ENCODE measurements at regions not wholly inside any gene's neighbourhood (a gene's known extent, or its start where the extent isn't known, plus 50 kb on each side); places are given as distances from the start of the nearest gene placed in this dataset.

- Histone ChIP-seq H3K9ac (ENCODE audit: extremely low read depth, insufficient read length, low read length) (no peak overlapping the region), H3K79me2 (ENCODE audit: insufficient read depth, low read length) (no peaks in the 10 kb centered on the region), H3K79me1 (ENCODE audit: insufficient read depth, low read depth, low read length, poor library complexity, severe bottlenecking) (no peaks in the 10 kb centered on the region), H2BK12ac (ENCODE audit: insufficient read length, low read depth, low read length) (no peak overlapping the region), H4K91ac (ENCODE audit: insufficient read length, low read depth, low read length) (no peak overlapping the region), H4K20me1 (ENCODE audit: control insufficient read depth, insufficient read depth, insufficient read length) (no peaks in the 10 kb centered on the region), H3K4ac (ENCODE audit: low read depth, low read length) (no peak overlapping the region), H2AFZ (ENCODE audit: low read length) (no peak overlapping the region), H4K8ac (replicated peaks; ENCODE audit: insufficient read length, low read depth, low read length) (no peak overlapping the region), H3K23me2 (ENCODE audit: insufficient read length, low read depth, low read length, poor library complexity, severe bottlenecking) (no peaks in the 10 kb centered on the region), H3K27ac (ENCODE audit: insufficient read length, low read depth, low read length) (no peak overlapping the region), H2BK5ac (ENCODE audit: insufficient read length, low read length) (no peak overlapping the region), H3K14ac (ENCODE audit: insufficient read depth, low read length) (no peak overlapping the region), H2BK15ac (ENCODE audit: low read depth, low read length) (no peak overlapping the region), H3K18ac (ENCODE audit: insufficient read length, low read depth, low read length) (no peak overlapping the region), H3K23ac (ENCODE audit: insufficient read length, low read depth, low read length) (no peak overlapping the region), H3K4me2 (ENCODE audit: insufficient read depth, insufficient read length, low read length) (no peak overlapping the region), H3T11ph (ENCODE audit: low read length) (no peak overlapping the region), H2BK120ac (ENCODE audit: low read depth, low read length, poor library complexity, severe bottlenecking) (no peak overlapping the region), H3K56ac (ENCODE audit: insufficient read length, low read depth, low read length) (no peak overlapping the region), H3K4me1 (ENCODE audit: insufficient read depth, low read length) (no peaks in the 10 kb centered on the region), H3K27me3 (ENCODE audit: insufficient read depth, low read length) (no peaks in the 10 kb centered on the region), H4K5ac (ENCODE audit: insufficient read length, low read depth, low read length) (no peak overlapping the region), H2BK20ac (ENCODE audit: low read depth, low read length, poor library complexity, severe bottlenecking) (no peak overlapping the region), H2AK5ac (ENCODE audit: insufficient read length, low read length) (no peak overlapping the region), H3K9me3 (ENCODE audit: control insufficient read depth, low read depth, low read length) (no peaks in the 10 kb centered on the region)
- H3K9me3 Mint-ChIP-seq: no peaks in the 10 kb centered on the region; a peak in 1 of 5 replicates
- no peak for TF ChIP-seq CTCF (conservative IDR thresholded peaks at IDR 0.05)
- WGBS (ENCODE audit: extremely low coverage, insufficient read length, low lambda C conversion rate): 100% methylated on average over 3 of the region's 7 CpGs
- H3K4me3 Mint-ChIP-seq: no peak overlapping the region
- H3K36me3 Mint-ChIP-seq (ENCODE audit: insufficient read depth in 1 of 3, low read depth in 3 of 3): no peaks in the 10 kb centered on the region
- H3K4me1 Mint-ChIP-seq: no peaks in the 10 kb centered on the region
- peaks cover 11% of the 10 kb centered on the region for H3K27me3 Mint-ChIP-seq (ENCODE audit: low read depth)
- no peak overlapping the region for H3K27ac Mint-ChIP-seq
- no peak for DNase-seq
These were observed 124.5 kb upstream of the TBX5 start for GRCh38 chr12:114530417-114530816.

All from H9 (cell line).